ENCODE measurements at regions not wholly inside any gene's neighbourhood (a gene's known extent, or its start where the extent isn't known, plus 50 kb on each side); places are given as distances from the start of the nearest gene placed in this dataset.

DNA sequence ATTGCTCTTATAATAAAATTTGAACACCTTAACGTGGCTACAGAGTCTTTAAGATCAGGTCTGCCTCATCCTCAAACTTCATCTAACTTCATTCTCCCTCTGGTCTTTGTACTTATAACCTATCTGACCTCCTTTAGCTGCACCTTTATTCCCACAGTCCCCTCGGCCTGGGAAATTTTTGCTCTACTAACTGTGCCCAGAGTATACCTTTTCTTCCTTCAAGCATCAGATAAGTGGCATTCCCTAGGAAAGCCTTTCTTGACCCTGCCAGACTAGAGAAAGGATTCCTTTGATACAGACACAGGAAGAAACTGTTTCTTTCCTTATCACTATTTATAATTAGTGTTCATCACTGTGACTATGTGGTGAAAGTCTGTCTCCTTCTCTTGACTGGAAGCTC lies 79.2 kb upstream of the RPRM start:
- 1% methylated on average over 2 of the region's 2 CpGs for WGBS (ENCODE audit: low lambda C conversion rate)
- H3K4me3 ChIP-seq (replicated peaks in 1 of 3; ENCODE audit: insufficient read depth in 1 of 3, low read depth in 2 of 3, low read length in 3 of 3): no peak overlapping the region
- ChIA-PET CTCF (ENCODE audit: low intra/inter-chr PET ratio, low total read pairs) (no interaction called here), POLR2A (no interaction called here)
- H3K9ac ChIP-seq (ENCODE audit: insufficient read depth, low read depth, low read length): no peak overlapping the region
- H3K27ac ChIP-seq (ENCODE audit: extremely low read length, insufficient read depth, low read length): no peak overlapping the region
- ATAC-seq (no peak), DNase-seq (ENCODE audit: low spot score) (no peak), FAIRE-seq (no peak)
- in situ Hi-C loops (cut with HindIII; ENCODE audit: extremely low pct_ligation_motif_present, low pct_unique_long_range_greater_than_20kb) (no loop called here), intact Hi-C loops (cut with micrococcal nuclease; ENCODE audit: unreplicated experiment) (no loop called here)
- H3K4me2 ChIP-seq (ENCODE audit: low read depth, low read length): no peak overlapping the region
- BruUV-seq (replicated peaks): no TSS peak
- H3K79me2 ChIP-seq (ENCODE audit: insufficient read depth, low read length): no peaks in the 10 kb centered on the region
- H3K9me3 ChIP-seq (ENCODE audit: low read length): no peaks in the 10 kb centered on the region
- no peak for TF ChIP-seq KDM5A (IDR thresholded peaks at IDR 0.05; ENCODE audit: borderline replicate concordance, low read length)
- no peaks in the 10 kb centered on the region for H3K27me3 ChIP-seq (ENCODE audit: control insufficient read depth in 1 of 2, insufficient read depth in 2 of 2, low read length in 2 of 2)
- H3K36me3 ChIP-seq (replicated peaks in 1 of 2; ENCODE audit: control insufficient read depth in 1 of 2, insufficient read depth in 2 of 2, low read length in 2 of 2): no peaks in the 10 kb centered on the region
- no peaks in the 10 kb centered on the region for H3K4me1 ChIP-seq (ENCODE audit: insufficient read depth, low read length)
- no peaks in the 10 kb centered on the region for H4K20me1 ChIP-seq (ENCODE audit: insufficient read depth, low read length)
- H2AFZ ChIP-seq (ENCODE audit: low read length): no peak overlapping the region

DNA sequence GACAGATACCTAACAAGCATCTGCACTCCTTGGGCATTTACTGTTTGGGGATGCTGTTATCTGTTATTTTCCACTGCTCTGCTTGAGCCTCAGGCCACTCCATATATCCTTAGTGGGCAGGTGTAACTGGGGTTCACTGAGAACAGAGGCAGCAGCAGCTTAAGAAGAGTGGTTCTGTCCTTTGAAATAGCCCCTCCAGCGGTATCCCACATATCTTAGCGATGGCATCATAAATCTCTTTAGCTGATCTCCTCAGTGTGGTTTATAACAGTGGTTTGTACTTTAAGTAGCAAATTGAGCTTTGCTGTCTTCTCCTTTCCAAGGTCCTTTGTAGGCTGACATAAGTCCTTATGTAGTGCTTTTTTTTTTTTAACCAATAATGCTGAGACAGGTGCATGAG lies 79.7 kb upstream of the RPRM start:
- Histone ChIP-seq H3K27me3 (ENCODE audit: control insufficient read depth in 1 of 2, insufficient read depth in 2 of 2, low read length in 2 of 2) (no peaks in the 10 kb centered on the region), H3K79me2 (ENCODE audit: insufficient read depth, low read length) (no peaks in the 10 kb centered on the region), H3K4me1 (ENCODE audit: insufficient read depth, low read length) (no peaks in the 10 kb centered on the region), H2AFZ (ENCODE audit: low read length) (no peak overlapping the region), H3K36me3 (replicated peaks in 1 of 2; ENCODE audit: control insufficient read depth in 1 of 2, insufficient read depth in 2 of 2, low read length in 2 of 2) (no peaks in the 10 kb centered on the region), H3K27ac (ENCODE audit: extremely low read length, insufficient read depth, low read length) (no peak overlapping the region), H3K9me3 (ENCODE audit: low read length) (no peaks in the 10 kb centered on the region), H3K9ac (ENCODE audit: insufficient read depth, low read depth, low read length) (no peak overlapping the region), H3K4me2 (ENCODE audit: low read depth, low read length) (no peak overlapping the region), H3K4me3 (replicated peaks in 1 of 3; ENCODE audit: insufficient read depth in 1 of 3, low read depth in 2 of 3, low read length in 3 of 3) (no peak overlapping the region), H4K20me1 (ENCODE audit: insufficient read depth, low read length) (no peaks in the 10 kb centered on the region)
- BruUV-seq (replicated peaks): no TSS peak
- FAIRE-seq (no peak), DNase-seq (ENCODE audit: low spot score) (no peak), ATAC-seq (no peak)
- ChIA-PET CTCF (ENCODE audit: low intra/inter-chr PET ratio, low total read pairs) (no interaction called here), POLR2A (no interaction called here)
- TF ChIP-seq ZNF343 (CRISPR knock-in tag; IDR thresholded peaks at IDR 0.05) (no peak), KDM2A (CRISPR knock-in tag; IDR thresholded peaks at IDR 0.05; ENCODE audit: borderline replicate concordance, low read depth) (no peak), ZNF614 (CRISPR knock-in tag; IDR thresholded peaks at IDR 0.05; ENCODE audit: borderline replicate concordance) (no peak), TBX2 (CRISPR knock-in tag; IDR thresholded peaks at IDR 0.05; ENCODE audit: borderline replicate concordance) (no peak), ZNF841 (CRISPR knock-in tag; IDR thresholded peaks at IDR 0.05; ENCODE audit: borderline replicate concordance) (no peak), ZNF850 (CRISPR knock-in tag; conservative IDR thresholded peaks at IDR 0.05) (no peak), ZNF558 (CRISPR knock-in tag; IDR thresholded peaks at IDR 0.05; ENCODE audit: borderline replicate concordance) (no peak), REXO4 (CRISPR knock-in tag; IDR thresholded peaks at IDR 0.05; ENCODE audit: borderline replicate concordance) (no peak), ZFP36 (IDR thresholded peaks at IDR 0.05; ENCODE audit: borderline replicate concordance, low read depth, low read length, partially characterized antibody) (no peak), ZNF432 (CRISPR knock-in tag; IDR thresholded peaks at IDR 0.05; ENCODE audit: borderline replicate concordance) (no peak), TSC22D2 (CRISPR knock-in tag; IDR thresholded peaks at IDR 0.05; ENCODE audit: borderline replicate concordance) (no peak), ZNF484 (CRISPR knock-in tag; IDR thresholded peaks at IDR 0.05; ENCODE audit: borderline replicate concordance, low read depth) (no peak), ZFP90 (CRISPR knock-in tag; IDR thresholded peaks at IDR 0.05; ENCODE audit: borderline replicate concordance) (no peak), ZBTB7B (CRISPR knock-in tag; IDR thresholded peaks at IDR 0.05) (no peak)
- in situ Hi-C loops (cut with HindIII; ENCODE audit: extremely low pct_ligation_motif_present, low pct_unique_long_range_greater_than_20kb): no loop called here
- intact Hi-C loops (cut with micrococcal nuclease; ENCODE audit: unreplicated experiment): no loop called here
- WGBS (ENCODE audit: low lambda C conversion rate): 3% methylated on average over 2 of the region's 2 CpGs
